OCI-LY7 (cell line): ENCODE measurements at regions not wholly inside any gene's neighbourhood (a gene's known extent, or its start where the extent isn't known, plus 50 kb on each side); places are given as distances from the start of the nearest gene placed in this dataset.

Experiments
- BruUV-seq: library from RNA; stranded (reverse); fragments of 400-500 nt; replicated peaks from 2 replicates; lab custom pipeline; 2021; lab: Mats Ljungman, UMichigan
- CTCF ChIA-PET: fragments of 300-600 bp; sonication (Branson Sonifier 250); formaldehyde crosslinking; loops from one replicate; lab custom pipeline; 2022; ENCODE audit warnings: antibody characterized with exemption; ENCODE audit not compliant: unreplicated experiment; lab: Charles Lee
- POLR2A ChIA-PET: fragments of 300-600 bp; sonication (Branson Sonifier 250); formaldehyde crosslinking; loops from one replicate; lab custom pipeline; 2022; ENCODE audit warnings: antibody characterized with exemption; lab: Charles Lee
- DNase-seq: peaks from one replicate; pipeline ENCODE4 v3.0.0-alpha.2; 2015; ENCODE audit warnings: low spot score
- H2AFZ ChIP-seq: fragments of 200-600 bp; sonication (generic), shearing (Covaris generic); 2 replicates; pipeline ENCODE4 v1.6.1; 2014; ENCODE audit warnings: mild to moderate bottlenecking, antibody characterized with exemption, low read length, moderate library complexity
- H3K27ac ChIP-seq: fragments of 200-600 bp; sonication (generic); 2 replicates; pipeline ENCODE4 v1.5.1; 2014; ENCODE audit warnings: mixed run types, low read depth, mild to moderate bottlenecking, moderate library complexity, low read length, inconsistent platforms; ENCODE audit not compliant: poor library complexity, severe bottlenecking
- H3K36me3 ChIP-seq: fragments of 200-600 bp; sonication (generic); 2 replicates; pipeline ENCODE4 v1.6.1; 2014; ENCODE audit warnings: mild to moderate bottlenecking, antibody characterized with exemption, low read length, moderate library complexity, mixed read lengths; ENCODE audit not compliant: insufficient read depth
- H3K4me1 ChIP-seq: fragments of 200-600 bp; sonication (generic); 2 replicates; pipeline ENCODE4 v1.5.1; 2014; ENCODE audit warnings: mild to moderate bottlenecking, low read length; ENCODE audit not compliant: insufficient read depth, poor library complexity, severe bottlenecking
- H3K4me2 ChIP-seq: fragments of 200-600 bp; sonication (generic); 2 replicates; pipeline ENCODE4 v1.6.1; 2014; ENCODE audit warnings: mild to moderate bottlenecking, low read length
- H3K4me3 ChIP-seq: fragments of 200-600 bp; sonication (generic); 2 replicates; pipeline ENCODE4 v1.5.1; 2014; ENCODE audit warnings: mild to moderate bottlenecking, low read depth, low read length; ENCODE audit not compliant: poor library complexity, severe bottlenecking
- H3K79me2 ChIP-seq: fragments of 200-600 bp; sonication (generic); 2 replicates; pipeline ENCODE4 v1.6.1; 2016; ENCODE audit warnings: low read depth, mild to moderate bottlenecking, low read length, moderate library complexity, mixed read lengths; ENCODE audit not compliant: insufficient read depth
- H3K9me2 ChIP-seq: fragments of 200-600 bp; sonication (generic); 2 replicates; pipeline ENCODE4 v1.6.1; 2016; ENCODE audit warnings: mild to moderate bottlenecking, low read length, mixed read lengths; ENCODE audit not compliant: insufficient read depth
- H3K9me3 ChIP-seq: fragments of 200-600 bp; sonication (generic); 2 replicates; pipeline ENCODE4 v1.6.1; 2014; ENCODE audit warnings: mild to moderate bottlenecking, mixed run types, low read length, mixed read lengths
- H4K20me1 ChIP-seq: fragments of 200-600 bp; sonication (generic); 2 replicates; pipeline ENCODE4 v1.6.1; 2014; ENCODE audit warnings: mild to moderate bottlenecking, antibody characterized with exemption, low read length, moderate library complexity, mixed read lengths; ENCODE audit not compliant: insufficient read depth
- EZH2phosphoT487 ChIP-seq: fragments of 200-600 bp; sonication (generic); IDR thresholded peaks from 2 replicates; pipeline ENCODE4 v1.6.1; 2018; ENCODE audit warnings: low read depth, borderline replicate concordance, mild to moderate bottlenecking, mixed run types, antibody characterized with exemption, low read length, moderate library complexity, mixed read lengths
- intact Hi-C: fragments of 100-400 bp; cut with micrococcal nuclease; formaldehyde crosslinking; loops from one replicate; pipeline ENCODE4 v1.10.0; 2022; ENCODE audit not compliant: unreplicated experiment
- TF ChIP-seq, protein P1 (sequence below): fragments of 200-600 bp; sonication (generic); conservative IDR thresholded peaks from 2 replicates; pipeline ENCODE4 v1.5.1; 2014; ENCODE audit warnings: mild to moderate bottlenecking, antibody characterized with exemption, low read length, moderate library complexity, mixed read lengths

DNA sequence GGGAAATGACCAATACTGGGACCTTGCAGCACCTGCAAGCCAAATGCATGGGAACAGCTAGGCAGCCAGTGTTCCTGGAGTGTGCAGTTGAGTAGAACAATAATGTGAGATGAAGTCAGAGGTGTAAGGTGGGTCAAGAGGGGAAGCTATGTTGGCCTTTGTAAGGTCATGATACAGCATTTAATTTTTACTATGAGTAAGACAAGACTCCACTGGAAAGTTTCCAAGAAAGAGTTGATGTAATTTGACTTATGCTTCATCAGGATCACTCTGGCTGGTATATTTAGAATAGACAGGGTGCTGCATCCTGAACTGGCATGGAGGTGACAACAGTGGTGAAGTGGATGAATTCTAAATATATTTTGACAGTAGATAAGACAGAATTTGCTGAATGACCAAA, 744.8 kb downstream of the KCTD16 start:
- H3K4me2 ChIP-seq: no peak overlapping the region
- BruUV-seq: no TSS peak
- H3K36me3 ChIP-seq: no peaks in the 10 kb centered on the region
- POLR2A ChIA-PET: interaction anchor here (0.5 to 0.9 kb wide), 4 partner anchors 11 to 129 kb away, joined by 3 read pairs; no protein-coding TSS in a partner anchor
- no peaks in the 10 kb centered on the region for H3K9me2 ChIP-seq
- TF ChIP-seq EZH2phosphoT487: no peak
- TF ChIP-seq, protein P1, sequence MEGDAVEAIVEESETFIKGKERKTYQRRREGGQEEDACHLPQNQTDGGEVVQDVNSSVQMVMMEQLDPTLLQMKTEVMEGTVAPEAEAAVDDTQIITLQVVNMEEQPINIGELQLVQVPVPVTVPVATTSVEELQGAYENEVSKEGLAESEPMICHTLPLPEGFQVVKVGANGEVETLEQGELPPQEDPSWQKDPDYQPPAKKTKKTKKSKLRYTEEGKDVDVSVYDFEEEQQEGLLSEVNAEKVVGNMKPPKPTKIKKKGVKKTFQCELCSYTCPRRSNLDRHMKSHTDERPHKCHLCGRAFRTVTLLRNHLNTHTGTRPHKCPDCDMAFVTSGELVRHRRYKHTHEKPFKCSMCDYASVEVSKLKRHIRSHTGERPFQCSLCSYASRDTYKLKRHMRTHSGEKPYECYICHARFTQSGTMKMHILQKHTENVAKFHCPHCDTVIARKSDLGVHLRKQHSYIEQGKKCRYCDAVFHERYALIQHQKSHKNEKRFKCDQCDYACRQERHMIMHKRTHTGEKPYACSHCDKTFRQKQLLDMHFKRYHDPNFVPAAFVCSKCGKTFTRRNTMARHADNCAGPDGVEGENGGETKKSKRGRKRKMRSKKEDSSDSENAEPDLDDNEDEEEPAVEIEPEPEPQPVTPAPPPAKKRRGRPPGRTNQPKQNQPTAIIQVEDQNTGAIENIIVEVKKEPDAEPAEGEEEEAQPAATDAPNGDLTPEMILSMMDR: no peak
- no peak overlapping the region for H3K4me3 ChIP-seq
- intact Hi-C loops: no loop called here
- no peak for DNase-seq
- CTCF ChIA-PET: no interaction called here
- no peaks in the 10 kb centered on the region for H3K9me3 ChIP-seq
- H3K79me2 ChIP-seq: no peaks in the 10 kb centered on the region
- H3K27ac ChIP-seq: no peak overlapping the region
- no peak overlapping the region for H2AFZ ChIP-seq
- no peaks in the 10 kb centered on the region for H3K4me1 ChIP-seq
- H4K20me1 ChIP-seq: no peaks in the 10 kb centered on the region

DNA sequence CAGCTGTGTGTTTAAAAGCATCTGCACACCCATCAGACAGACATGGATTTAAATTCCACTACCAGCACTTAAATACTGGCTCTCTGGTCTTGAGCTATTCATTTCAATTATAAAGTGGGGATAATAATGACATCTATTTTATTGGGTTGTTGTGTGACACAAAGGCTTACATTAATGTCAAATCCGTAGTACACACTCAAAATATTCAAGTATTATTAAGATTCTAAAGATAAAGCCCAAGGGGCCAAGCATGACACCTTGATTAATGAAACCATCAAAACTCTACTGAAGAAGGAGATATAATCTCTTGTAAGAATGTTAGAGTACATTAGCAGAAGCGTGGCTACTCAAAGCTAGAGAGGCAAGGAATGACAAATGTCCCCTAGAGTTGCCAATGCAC, 743.0 kb downstream of the KCTD16 start:
- Histone ChIP-seq H3K4me2 (no peak overlapping the region), H2AFZ (no peak overlapping the region), H3K36me3 (no peaks in the 10 kb centered on the region), H3K27ac (no peak overlapping the region), H3K4me3 (no peak overlapping the region), H3K79me2 (no peaks in the 10 kb centered on the region), H4K20me1 (no peaks in the 10 kb centered on the region), H3K9me2 (no peaks in the 10 kb centered on the region), H3K4me1 (no peaks in the 10 kb centered on the region), H3K9me3 (no peaks in the 10 kb centered on the region)
- POLR2A ChIA-PET: no interaction called here
- CTCF ChIA-PET: no interaction called here
- no TSS peak for BruUV-seq
- DNase-seq: no peak
- TF ChIP-seq, protein P1: no peak
- no peak for TF ChIP-seq EZH2phosphoT487
- intact Hi-C loops: no loop called here

DNA sequence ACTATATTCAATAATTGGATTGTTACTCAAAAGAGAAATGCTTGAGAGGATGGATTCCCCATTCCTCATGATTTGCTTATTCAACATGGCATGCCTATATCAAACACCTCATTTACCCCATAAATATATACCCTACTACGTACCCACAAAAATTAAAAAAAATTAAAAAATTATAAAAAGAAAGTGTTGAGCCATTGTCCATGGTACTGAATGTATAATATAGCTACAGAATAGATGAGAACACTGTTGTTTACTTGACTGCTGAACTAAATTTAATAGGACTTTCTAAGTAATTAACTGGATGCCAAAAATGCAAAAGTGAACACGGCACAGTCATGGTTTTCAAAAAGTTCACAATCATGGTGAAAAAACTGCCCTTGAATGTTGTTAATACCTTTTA, 725.8 kb downstream of the KCTD16 start:
- H3K9me3 ChIP-seq: no peaks in the 10 kb centered on the region
- no TSS peak for BruUV-seq
- H3K4me3 ChIP-seq: no peak overlapping the region
- CTCF ChIA-PET: no interaction called here
- H4K20me1 ChIP-seq: no peaks in the 10 kb centered on the region
- no peak for DNase-seq
- POLR2A ChIA-PET: interaction anchor here (0.7 to 1.0 kb wide), 2 partner anchors 9 to 21 kb away, joined by 3 to 5 read pairs; no protein-coding TSS in a partner anchor
- H3K36me3 ChIP-seq: no peaks in the 10 kb centered on the region
- intact Hi-C loops: no loop called here
- TF ChIP-seq EZH2phosphoT487: no peak
- TF ChIP-seq, protein P1: no peak
- no peak overlapping the region for H3K27ac ChIP-seq
- no peaks in the 10 kb centered on the region for H3K4me1 ChIP-seq
- no peak overlapping the region for H3K4me2 ChIP-seq
- no peaks in the 10 kb centered on the region for H3K9me2 ChIP-seq
- no peaks in the 10 kb centered on the region for H3K79me2 ChIP-seq
- H2AFZ ChIP-seq: no peak overlapping the region
